Mammary epithelial cell (primary cell): ENCODE measurements at regions not wholly inside any gene's neighbourhood (a gene's known extent, or its start where the extent isn't known, plus 50 kb on each side); places are given as distances from the start of the nearest gene placed in this dataset.

Experiments
- CTCF ChIP-seq, 2 donors: IDR thresholded peaks in 1 of 2; conservative IDR thresholded peaks in 1 of 2; 2 replicates each; pipeline ENCODE4 v1.5.1; 2011 to 2012; ENCODE audit warnings: inconsistent platforms in 2 of 2, low read length in 2 of 2, mild to moderate bottlenecking in 2 of 2, control low read depth in 1 of 2, low read depth in 1 of 2; ENCODE audit not compliant: insufficient read depth in 1 of 2; ENCODE audit errors: extremely low read depth in 1 of 2
- EZH2 ChIP-seq: IDR thresholded peaks from 2 replicates; pipeline ENCODE4 v1.6.1; 2012; ENCODE audit warnings: low read length, inconsistent platforms, borderline replicate concordance

GRCh38 chr11:107265591-107266121, 192.0 kb downstream of the CWF19L2 start:
- TF ChIP-seq CTCF (conservative IDR thresholded peaks at IDR 0.05 in 1 of 2, IDR thresholded peaks at IDR 0.05 in 1 of 2; ENCODE audit: extremely low read depth in 1 of 2, insufficient read depth in 1 of 2, low read depth in 1 of 2, low read length in 2 of 2) (no peak), EZH2 (no peak)
